ENCODE measurements at regions not wholly inside any gene's neighbourhood (a gene's known extent, or its start where the extent isn't known, plus 50 kb on each side); places are given as distances from the start of the nearest gene placed in this dataset.

GRCh38 chr2:62437785-62438184 lies 68.2 kb downstream of the TMEM17 start:
- peaks cover 0 to 5% (median 0%) of the 10 kb centered on the region in 3 donors for H3K27me3 Mint-ChIP-seq (ENCODE audit: low read depth in 3 of 3)
- H3K27ac Mint-ChIP-seq = no peak overlapping the region
- intact Hi-C loops (cut with micrococcal nuclease) = no loop called here
- Histone ChIP-seq H3K9ac (ENCODE audit: insufficient read depth, low read length, poor library complexity, severe bottlenecking) (no peak overlapping the region), H3K27me3 (ENCODE audit: control insufficient read depth in 2 of 2, insufficient read depth in 2 of 2, low read length in 2 of 2) (no peaks in the 10 kb centered on the region), H2AFZ (ENCODE audit: insufficient read depth, low read depth, low read length, poor library complexity, severe bottlenecking) (no peak overlapping the region), H3K4me2 (replicated peaks; ENCODE audit: extremely low read depth, low read length, poor library complexity, severe bottlenecking) (no peak overlapping the region), H4K20me1 (ENCODE audit: insufficient read depth, low read length) (no peaks in the 10 kb centered on the region), H3K79me2 (ENCODE audit: insufficient read depth, low read length) (no peaks in the 10 kb centered on the region), H3K27ac (ENCODE audit: low read depth in 1 of 2, low read length in 2 of 2) (no peak overlapping the region), H3K4me3 (replicated peaks in 1 of 3; ENCODE audit: low read depth in 2 of 3, low read length in 3 of 3) (no peak overlapping the region), H3K4me1 (ENCODE audit: control insufficient read depth in 1 of 2, insufficient read depth in 2 of 2, low read length in 2 of 2) (no peaks in the 10 kb centered on the region), H3K36me3 (replicated peaks in 1 of 2; ENCODE audit: control insufficient read depth in 1 of 2, insufficient read depth in 2 of 2, low read length in 2 of 2) (no peaks in the 10 kb centered on the region), H3K9me3 (replicated peaks in 1 of 2; ENCODE audit: control insufficient read depth in 1 of 2, insufficient read depth in 1 of 2, low read length in 2 of 2) (no peaks in the 10 kb centered on the region)
- peaks cover 6% of the 10 kb centered on the region for H3K4me1 Mint-ChIP-seq
- H3K4me3 Mint-ChIP-seq = no peak overlapping the region
- no peak for TF ChIP-seq CTCF (IDR thresholded peaks at IDR 0.05)
- DNase-seq = no peak
- WGBS (ENCODE audit: insufficient coverage) = 98% methylated on average over 4 of the region's 5 CpGs
- H3K9me3 Mint-ChIP-seq = peaks cover 0 to 6% (median 3%) of the 10 kb centered on the region in 7 donors
- no peaks in the 10 kb centered on the region for H3K36me3 Mint-ChIP-seq

GRCh38 chr2:62435720-62436119 lies 70.3 kb downstream of the TMEM17 start:
- TF ChIP-seq CTCF (IDR thresholded peaks at IDR 0.05) = no peak
- Histone ChIP-seq H3K27me3 (ENCODE audit: control insufficient read depth in 2 of 2, insufficient read depth in 2 of 2, low read length in 2 of 2) (no peaks in the 10 kb centered on the region), H3K4me2 (replicated peaks; ENCODE audit: extremely low read depth, low read length, poor library complexity, severe bottlenecking) (no peak overlapping the region), H3K79me2 (ENCODE audit: insufficient read depth, low read length) (no peaks in the 10 kb centered on the region), H3K4me1 (ENCODE audit: control insufficient read depth in 1 of 2, insufficient read depth in 2 of 2, low read length in 2 of 2) (no peaks in the 10 kb centered on the region), H3K9me3 (replicated peaks in 1 of 2; ENCODE audit: control insufficient read depth in 1 of 2, insufficient read depth in 1 of 2, low read length in 2 of 2) (no peaks in the 10 kb centered on the region), H3K36me3 (replicated peaks in 1 of 2; ENCODE audit: control insufficient read depth in 1 of 2, insufficient read depth in 2 of 2, low read length in 2 of 2) (no peaks in the 10 kb centered on the region), H2AFZ (ENCODE audit: insufficient read depth, low read depth, low read length, poor library complexity, severe bottlenecking) (no peak overlapping the region), H3K27ac (ENCODE audit: low read depth in 1 of 2, low read length in 2 of 2) (no peak overlapping the region), H3K4me3 (replicated peaks in 1 of 3; ENCODE audit: low read depth in 2 of 3, low read length in 3 of 3) (no peak overlapping the region), H4K20me1 (ENCODE audit: insufficient read depth, low read length) (no peaks in the 10 kb centered on the region), H3K9ac (ENCODE audit: insufficient read depth, low read length, poor library complexity, severe bottlenecking) (no peak overlapping the region)
- Mint-ChIP-seq H3K27me3 (ENCODE audit: low read depth in 3 of 3) (peaks cover 0 to 5% (median 3%) of the 10 kb centered on the region in 3 donors), H3K27ac (no peak overlapping the region), H3K4me1 (peaks cover 6% of the 10 kb centered on the region), H3K9me3 (peaks cover 0 to 6% (median 3%) of the 10 kb centered on the region in 7 donors), H3K36me3 (no peaks in the 10 kb centered on the region), H3K4me3 (no peak overlapping the region)
- 85% methylated on average over 2 of the region's 3 CpGs for WGBS (ENCODE audit: insufficient coverage)
- intact Hi-C loops (cut with micrococcal nuclease) = no loop called here
- no peak for DNase-seq

All from CD14-positive monocyte (primary cell).